DMS79 treated with DMSO at 0.1 percent for 48 hours (cell line): ENCODE measurements at regions not wholly inside any gene's neighbourhood (a gene's known extent, or its start where the extent isn't known, plus 50 kb on each side); places are given as distances from the start of the nearest gene placed in this dataset.
"Not testable (repeated sequence)": the region's sequence is repeated elsewhere in the genome, so short reads cannot be mapped to it uniquely, and the experiment has no call there.

ENCODE experiments used
- DNase-seq: peaks from one replicate; lab custom pipeline; 2025; lab: John Stamatoyannopoulos, UW

DNA sequence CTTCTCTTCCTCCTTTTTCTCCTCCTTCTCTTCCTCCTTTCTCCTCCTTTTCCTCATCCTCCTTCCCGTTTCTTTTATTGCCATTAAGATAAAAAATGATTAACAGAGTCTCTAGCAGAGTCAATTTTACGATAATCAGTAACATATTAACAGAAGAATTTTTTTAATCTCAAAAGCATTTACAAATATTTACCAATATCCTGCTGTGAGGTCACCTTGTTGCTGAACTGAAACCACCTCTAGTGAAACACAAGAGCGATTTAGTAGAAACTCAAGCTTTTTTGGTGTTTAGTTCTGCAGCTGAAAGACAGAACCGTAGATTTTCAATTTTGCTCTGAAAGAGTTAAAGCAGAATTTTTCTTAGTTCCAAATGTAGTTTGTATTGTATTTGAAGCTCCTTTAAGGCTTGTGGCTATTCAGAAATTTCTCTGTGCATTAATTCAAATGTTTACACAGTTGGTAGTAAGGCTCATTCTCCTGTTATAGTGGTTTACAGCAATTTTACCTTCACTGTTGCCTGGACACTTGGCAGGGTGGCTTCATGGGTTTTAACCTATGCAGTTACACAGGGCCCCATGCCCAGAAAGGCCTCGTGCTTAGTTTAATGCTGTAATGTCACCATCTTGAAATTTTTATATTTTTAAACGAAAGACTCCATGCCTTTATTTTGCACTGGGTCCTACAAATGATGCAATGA lies 1106.6 kb upstream of the FAM98A start:
- DNase-seq: no peak

DNA sequence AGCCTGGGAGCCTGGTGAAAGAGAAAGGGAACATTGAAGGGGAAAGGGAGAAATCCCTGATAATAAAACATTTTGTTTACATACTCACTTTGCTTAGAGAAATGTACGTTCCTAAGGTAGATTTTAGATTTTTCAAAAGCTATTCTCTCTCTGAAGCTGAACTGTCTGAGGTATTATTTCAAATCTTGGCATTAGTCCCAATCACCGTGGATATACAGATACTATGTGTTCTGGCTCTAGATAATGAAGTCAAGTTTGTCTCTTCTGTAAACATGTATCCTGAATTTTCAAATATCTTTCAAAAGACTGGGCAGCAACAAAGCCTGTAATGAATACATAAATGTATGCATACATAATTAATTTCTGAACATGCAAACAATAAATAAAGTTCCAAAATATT lies 1104.2 kb upstream of the FAM98A start:
- no peak for DNase-seq

DNA sequence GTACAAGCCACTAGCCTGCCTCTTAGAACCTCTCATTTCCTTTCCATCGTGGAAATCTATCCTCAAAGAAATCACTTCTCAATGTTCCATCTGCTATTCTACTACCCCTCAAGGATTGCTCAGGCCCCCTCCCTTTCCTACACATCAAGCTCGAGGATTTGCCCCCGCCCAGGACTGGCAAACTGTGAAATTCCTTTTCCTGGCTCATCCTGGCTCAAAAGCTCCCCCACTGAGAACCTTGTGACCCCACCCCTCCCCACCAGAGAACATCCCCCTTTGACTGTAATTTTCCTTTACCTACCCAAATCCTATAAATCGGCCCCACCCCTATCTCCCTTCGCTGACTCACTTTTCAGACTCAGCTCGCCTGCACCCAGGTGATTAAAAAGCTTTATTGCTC lies 1103.3 kb upstream of the FAM98A start:
- not testable (repeated sequence) for DNase-seq

DNA sequence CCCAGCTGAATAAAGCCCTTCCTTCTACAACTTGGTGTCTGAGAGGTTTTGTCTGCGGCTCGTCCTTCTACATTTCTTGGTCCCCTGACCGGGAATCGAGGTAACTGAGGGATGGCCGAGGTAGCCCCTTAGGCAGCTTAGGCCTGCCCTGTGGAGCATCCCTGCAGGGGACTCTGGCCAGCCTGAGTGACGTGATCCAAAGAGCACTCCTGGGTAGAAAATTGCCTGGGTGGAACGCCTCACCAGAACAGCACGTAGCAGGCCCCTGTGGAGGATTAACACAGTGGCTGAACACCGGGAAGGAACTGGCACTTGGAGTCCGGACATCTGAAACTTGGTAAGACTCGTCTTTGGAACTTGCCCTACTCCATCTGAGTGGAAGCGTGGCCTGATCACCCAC lies 1078.5 kb upstream of the FAM98A start:
- DNase-seq: not testable (repeated sequence)

DNA sequence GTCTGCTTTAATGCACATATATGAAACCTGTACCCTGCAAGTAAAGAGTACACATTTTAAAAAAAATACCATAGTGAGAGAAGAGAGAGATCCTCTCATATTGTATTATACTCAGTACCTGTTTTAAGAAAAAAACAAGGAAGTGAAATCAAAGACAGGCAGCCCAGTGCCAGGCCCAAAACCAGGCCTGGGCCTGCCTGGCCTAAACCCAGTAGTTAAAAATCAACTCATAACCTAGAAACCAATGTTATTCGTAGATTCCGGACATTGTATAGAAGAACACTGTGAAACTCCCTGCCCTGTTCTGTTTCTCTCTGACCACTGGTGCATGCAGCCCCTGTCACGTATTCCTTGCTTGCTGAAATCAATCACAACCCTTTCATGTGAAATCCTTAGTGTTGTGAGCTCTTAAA lies 1078.0 kb upstream of the FAM98A start:
- not testable (repeated sequence) for DNase-seq

DNA sequence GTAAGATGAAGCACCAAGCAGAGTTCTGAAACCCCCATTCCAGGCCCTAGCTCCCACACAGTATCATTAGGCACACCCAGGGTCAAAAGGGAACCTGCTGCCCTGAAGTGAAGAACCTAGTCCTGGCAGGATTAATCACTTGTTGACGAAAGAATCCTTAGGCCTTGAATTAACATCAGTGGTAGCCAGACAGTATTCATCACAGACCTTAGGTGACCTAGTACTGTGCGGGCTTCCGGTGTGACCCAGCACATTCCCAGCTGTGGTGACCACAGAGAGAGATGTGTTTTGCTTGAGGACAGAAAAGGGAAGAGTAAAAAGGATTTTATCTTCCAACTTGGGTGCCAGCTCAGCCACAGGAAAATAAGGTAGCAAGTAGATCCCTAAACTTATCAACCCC lies 1071.4 kb upstream of the FAM98A start:
- DNase-seq: no peak

DNA sequence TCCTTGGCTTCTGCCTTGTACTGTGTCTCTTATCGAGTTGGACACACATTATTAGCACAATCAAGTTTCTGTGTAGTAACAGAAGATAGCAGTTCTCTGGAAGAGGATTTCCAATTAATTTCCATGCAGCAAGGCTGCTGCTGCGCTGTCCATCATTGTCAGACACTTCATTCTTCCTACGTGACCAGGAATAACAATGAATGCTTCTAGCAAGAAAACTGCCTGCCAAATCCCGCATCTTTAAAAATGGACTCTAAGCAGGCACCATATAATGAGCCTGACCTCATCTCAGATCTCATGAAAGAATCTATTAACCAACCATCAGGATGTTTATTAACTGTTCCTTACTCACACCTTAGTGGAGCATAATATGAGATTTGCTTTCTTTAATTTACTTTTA lies 1067.7 kb upstream of the FAM98A start:
- DNase-seq: no peak

DNA sequence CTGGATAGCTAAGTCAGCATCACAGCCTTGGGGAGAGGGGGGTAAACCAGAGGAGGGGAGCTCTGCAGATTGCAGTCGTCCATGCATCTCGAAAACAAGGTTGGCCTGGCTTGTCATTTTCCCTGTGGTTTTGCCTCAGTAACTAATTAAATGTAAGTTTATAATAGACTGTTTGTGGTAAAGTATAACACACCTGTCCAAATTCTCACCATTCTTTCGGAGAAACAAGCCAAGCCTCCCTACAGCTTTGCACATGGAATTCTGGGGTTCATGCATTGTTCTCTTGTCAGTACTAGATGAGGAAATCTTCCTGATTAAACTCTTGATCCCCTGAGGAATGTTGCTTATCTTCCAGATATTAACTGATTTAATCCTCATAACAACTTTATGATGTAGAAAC lies 1065.2 kb upstream of the FAM98A start:
- DNase-seq: no peak

DNA sequence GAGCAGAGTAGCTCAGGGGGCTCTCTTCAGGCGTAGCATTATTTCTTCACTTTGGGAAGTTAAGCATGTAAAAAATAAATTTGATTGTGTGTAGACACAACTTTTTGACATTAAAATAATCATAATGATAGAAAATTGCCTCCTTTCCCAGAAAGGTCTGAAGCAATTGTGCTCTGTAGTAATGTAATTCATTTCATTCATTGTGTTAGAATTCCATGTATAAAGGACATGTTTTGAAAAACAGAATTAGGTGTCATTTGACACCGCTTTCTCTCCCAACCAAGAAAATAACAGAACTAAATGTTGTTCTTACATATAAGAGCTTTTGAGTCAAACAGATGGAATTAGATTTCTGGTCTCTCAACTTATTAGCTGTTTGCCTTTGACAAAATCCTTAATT lies 1064.2 kb upstream of the FAM98A start:
- no peak for DNase-seq

DNA sequence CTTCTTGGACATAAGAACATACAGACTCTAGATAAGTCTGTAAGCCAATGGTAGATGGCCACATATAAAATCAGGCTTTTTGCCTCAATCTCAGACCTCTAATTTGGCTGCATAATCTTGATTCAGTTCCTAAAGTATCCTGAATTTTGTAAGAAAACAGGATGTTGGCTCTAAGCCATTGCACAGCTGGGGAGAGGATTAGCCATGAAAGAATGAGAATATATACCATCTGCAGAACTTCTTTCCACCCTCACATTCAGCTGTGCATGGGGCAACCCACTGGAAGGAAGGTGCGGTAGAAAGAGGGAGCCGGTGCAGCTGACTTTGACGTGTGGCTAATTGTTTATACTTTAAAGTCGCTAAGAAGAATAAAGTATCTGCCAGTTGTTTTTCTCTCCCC lies 1061.6 kb upstream of the FAM98A start:
- DNase-seq: no peak

DNA sequence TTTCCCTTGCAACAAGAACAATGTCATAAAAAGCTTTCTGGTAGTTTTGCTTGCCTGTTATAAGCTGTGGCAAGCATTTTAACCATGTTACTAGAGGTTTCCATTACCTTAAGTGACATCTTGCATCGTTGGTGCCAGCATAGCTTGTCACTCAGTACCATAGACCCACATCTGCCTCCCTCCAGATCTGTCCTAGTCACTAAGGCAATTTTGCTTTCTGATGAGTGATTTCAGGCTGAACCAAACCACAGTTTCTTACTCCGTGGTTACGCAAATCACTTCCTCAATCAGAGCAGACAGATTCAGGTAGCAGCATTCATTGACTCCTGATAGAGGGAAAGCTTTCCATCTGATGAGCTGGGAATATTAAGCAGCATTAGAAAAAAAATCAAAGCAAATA lies 1057.5 kb upstream of the FAM98A start:
- DNase-seq: no peak

DNA sequence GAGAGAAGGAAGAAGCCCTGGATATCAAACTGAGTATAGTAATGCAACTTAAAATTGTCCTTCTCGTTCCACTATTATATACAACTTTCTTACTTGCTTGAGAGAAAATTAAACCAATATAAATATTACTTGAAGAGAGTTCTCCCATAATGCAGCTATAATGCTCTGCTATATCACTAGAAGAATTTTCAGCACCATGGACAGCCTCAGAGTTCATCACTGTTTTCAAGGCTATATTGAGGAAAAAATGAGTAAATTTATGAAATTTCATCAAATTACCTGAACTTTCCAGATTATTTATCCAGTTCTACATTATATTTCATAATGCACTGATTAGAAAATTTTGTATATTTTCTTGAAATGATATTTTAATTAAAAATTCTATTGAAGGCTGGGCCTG lies 1053.5 kb upstream of the FAM98A start:
- DNase-seq: no peak

DNA sequence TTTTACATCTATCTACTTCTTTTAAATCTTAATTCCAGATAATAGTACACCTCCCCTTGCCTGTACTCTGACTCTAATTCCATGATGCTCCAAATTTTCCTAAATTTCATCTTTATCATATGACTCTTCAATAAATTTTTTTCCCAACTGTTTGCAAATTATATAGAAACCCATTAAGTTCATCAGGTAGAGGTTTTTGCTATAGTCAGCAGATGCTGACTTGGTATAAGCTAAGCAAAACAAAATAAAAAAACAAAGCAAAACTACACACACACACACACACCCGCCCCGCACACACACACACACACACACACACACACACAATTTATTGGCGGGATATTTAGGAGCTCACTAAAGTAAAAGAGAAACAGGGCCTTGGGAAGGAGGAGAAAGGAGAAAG lies 1047.8 kb upstream of the FAM98A start:
- no peak for DNase-seq

DNA sequence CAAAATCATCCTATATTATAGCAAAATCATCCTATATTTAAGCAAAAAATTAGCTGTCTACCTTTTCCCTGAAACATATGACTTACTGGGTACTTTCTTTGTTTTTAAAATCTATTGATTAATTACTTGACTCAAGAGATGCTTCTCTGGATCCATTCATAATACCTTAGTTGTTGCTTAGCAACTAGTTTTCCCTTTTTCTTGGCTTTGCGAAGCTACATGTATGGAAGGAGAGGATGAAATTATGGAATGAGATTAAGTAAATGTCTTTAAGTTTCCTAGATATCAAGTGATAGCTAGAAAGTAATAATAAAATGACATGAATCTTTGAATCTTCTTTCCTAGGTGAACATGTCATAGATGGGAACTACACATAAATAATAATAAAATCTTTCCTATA lies 1033.2 kb upstream of the FAM98A start:
- DNase-seq: no peak

DNA sequence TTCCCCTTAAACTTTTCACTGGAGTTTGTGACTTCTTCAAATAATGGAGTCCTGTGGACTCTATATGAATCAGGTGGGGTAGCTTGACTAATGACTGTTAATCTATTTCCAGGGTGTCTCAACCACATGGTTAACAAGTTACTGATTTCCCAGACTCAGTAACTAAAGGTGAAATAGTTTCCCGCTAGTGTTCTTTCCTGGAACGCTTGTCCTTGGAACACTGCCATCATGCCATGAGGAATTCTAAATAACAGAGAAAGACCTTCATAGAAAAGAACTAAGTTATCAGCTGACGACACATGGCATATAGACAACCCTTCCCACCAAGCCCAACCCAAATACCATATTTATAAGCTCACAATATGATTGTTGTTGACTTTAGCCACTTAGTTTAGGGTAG lies 1027.9 kb upstream of the FAM98A start:
- DNase-seq: no peak

DNA sequence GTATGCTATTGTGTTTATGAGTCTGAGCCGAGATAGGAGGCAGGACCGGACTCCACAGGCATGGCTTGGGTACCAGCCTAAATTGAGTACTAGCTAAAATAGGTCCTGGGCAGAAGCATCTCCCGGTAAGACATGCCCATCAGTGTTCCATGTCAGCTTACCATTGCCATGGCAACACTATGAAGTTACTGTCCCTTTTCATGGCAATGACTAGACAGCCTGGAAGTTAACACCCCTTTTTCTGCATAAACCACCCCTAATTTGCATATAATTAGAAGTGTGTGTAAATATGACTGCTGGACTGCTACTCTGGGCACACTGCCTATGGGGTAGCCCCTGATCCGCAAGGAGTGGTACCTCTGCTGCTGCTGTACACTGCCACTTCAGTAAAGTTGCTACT lies 1005.1 kb upstream of the FAM98A start:
- DNase-seq: no peak

DNA sequence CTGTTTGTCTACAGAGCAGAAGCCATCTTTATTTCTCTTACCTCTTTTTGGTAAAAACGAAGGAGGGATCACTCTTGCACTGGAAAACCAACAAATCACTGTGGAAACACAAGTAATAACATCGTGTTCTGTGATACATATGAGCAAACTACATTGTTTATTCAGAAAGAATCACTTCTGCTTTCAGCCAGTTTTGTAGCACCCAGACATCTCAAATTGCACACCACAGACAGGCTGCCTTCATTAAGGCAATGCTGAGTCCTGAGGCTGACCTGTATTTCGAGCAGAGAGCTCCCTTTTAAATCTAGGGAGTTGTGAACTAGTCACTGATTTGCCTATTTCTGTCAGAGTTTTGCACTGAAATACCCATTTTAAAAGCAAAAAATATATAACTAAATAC lies 1003.2 kb upstream of the FAM98A start:
- DNase-seq: no peak

DNA sequence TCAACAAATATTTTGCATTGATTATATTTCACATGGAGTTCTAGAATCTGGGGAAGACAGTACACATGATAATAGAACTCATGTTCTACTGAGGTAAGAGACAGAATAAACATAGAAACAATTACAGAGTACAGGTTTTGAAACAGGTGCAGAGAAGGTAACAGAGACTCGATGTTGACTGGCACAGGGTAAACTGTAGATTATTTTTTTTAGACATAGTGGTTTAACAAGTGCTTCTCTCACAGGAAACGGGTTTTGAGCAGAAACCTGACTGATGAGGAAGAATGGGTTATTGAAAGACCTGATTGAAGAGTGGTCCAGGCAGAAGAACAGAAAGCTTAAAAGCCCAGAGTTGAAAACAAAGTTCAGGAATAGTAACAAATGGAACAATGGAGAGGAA lies 1002.5 kb upstream of the FAM98A start:
- DNase-seq: no peak

DNA sequence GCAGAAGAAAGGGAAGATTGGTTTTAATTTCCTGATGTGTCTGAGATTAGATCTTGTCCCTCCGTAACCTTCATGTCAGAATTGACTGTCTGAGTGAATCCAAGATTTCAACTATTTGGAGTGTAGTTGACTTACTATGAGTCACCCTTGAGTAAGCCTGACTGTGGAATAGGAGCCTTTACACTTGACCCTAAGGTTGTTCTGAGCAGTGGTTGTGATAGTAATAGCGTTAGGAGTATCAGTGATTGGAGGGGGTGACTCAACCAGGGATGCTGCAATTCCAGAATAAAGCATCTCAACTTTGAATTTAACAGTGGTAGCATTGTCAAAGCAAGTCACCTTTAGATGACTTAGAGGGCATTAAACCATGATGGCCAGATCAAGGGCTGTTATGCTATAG lies 979.5 kb upstream of the FAM98A start:
- DNase-seq: no peak

DNA sequence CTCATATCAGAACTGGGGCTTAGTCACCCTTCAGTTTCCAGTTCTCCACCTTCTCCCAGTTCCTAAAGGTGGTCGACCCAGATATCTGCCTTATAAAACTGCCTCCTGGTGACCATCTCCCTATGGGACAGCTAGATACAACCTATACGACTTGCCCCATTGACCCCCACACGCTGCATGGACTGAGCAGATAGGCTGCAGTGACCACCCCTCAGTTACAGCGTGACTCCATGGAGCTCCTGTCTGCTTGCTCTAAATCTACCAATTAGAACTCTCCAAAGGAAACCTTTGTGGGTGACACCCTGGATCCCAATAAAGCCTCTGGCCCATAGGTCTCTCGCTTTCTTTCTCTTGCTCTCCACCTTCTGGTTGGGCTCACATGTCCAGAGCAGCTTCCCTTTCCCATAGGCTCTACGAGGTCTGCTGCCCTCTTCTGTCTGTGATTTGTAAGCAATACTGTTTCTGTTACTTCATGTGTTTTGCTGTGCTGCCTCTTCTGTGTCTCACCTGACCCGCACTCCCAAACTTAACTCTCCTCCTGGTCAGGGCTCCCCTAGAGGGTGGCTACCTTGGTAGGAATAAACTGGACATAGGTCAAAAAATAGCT lies 971.3 kb upstream of the FAM98A start:
- DNase-seq: no peak

DNA sequence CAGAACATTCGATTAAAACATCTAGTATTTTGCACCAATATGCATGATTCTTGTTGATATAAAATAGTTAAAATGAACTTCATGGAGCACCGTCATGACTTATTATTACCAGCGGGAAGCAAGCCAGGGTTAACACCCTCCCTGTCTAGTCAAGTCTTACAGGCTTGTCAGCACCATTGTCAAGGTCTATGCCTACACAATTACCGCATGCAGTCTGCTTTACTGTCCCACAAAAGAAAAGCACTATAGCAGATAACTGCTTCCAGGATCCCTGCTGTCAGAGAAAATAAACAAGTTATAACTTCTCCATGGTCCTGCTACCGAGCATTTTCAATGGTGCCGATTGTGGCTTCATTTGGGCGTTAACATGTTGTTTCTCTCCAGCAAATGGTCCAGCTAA lies 968.0 kb upstream of the FAM98A start:
- DNase-seq: no peak

DNA sequence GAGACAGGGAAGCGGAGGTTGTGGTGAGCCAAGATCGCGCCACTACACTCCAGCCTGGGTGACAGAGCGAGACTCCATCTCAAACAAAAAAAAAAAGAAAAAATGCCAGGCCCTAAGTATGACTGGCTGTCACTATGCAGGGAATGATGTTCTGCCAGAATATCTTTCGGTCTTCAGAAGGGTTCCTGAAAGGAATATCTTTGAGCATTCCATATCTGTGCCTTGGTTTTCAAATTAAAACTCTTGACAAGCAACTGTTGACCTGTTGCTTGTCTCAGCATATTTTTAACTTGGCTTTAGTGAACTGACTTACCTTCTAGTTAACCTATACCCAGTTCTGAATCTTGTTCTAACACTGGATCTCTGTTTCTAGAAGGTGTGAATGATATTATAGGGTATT lies 953.2 kb upstream of the FAM98A start:
- no peak for DNase-seq

DNA sequence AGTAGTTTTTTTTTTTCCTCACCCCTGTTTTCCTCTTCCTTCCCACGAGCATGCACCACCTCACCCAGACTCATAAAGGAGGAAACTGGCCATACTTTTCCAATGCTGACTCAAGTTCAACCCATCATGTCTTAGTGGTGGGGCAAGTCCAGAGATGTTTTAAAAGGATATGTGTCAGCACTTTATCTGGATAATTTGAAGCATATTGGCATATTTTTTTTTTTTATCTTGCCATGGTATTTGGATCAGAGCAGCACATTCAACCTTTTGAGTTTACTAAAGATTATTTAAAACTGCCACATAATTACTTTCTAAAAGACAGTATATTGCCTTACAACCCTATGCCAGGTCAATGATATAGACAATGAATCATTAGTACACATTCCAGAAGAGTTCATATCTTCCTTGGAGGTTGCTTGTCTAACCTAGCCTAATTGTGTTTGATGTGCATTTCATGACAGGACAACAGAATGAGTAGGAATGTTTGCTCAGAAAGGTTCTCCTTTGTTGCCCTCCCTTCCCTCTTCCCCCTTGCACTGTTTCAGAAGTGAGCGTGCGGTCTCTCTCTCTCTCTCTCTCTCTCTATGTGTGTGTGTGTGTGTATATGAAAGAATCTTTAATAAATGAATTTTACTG lies 950.7 kb upstream of the FAM98A start:
- no peak for DNase-seq

DNA sequence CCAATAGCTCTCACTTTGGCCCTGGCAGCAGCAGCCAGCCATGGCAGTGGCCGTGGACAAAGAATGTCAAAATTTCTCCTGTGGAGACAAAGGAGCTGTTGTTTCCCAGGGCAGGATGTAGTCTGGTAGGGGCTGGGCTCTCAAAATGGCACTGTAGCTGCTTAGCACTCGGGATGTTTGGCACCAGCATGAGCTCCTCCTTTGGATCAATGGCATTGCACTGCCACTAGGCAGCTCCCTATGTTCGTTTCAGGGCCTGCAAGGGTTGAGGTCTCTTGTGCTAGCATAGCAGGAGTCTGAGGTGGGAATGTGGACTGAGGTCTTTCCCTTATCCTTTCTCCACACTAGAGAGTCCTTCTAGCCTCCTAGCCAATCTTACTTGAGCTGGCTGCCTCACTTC lies 948.8 kb upstream of the FAM98A start:
- DNase-seq: no peak
